Thyroid gland (tissue), 4 donors: ENCODE measurements at regions not wholly inside any gene's neighbourhood (a gene's known extent, or its start where the extent isn't known, plus 50 kb on each side); places are given as distances from the start of the nearest gene placed in this dataset.

ENCODE experiments used
- POLR2A ChIP-seq, 2 donors: fragments of 450-650 bp; IDR thresholded peaks; one replicate each; pipeline ENCODE4 v1.6.1; 2017; ENCODE audit warnings: antibody characterized with exemption in 2 of 2, mild to moderate bottlenecking in 2 of 2, moderate library complexity in 1 of 2
- TF ChIP-seq, protein P1 (sequence below), 6 experiments: fragments of 200-600 bp in 3 of 6; fragments of 450-650 bp in 3 of 6; sonication (generic) in 3 of 6; IDR thresholded peaks; one replicate each; pipeline ENCODE4 v1.5.1; 2016 to 2019; ENCODE audit warnings: antibody characterized with exemption in 6 of 6, mild to moderate bottlenecking in 2 of 6, inconsistent platforms in 1 of 6, moderate library complexity in 1 of 6

DNA sequence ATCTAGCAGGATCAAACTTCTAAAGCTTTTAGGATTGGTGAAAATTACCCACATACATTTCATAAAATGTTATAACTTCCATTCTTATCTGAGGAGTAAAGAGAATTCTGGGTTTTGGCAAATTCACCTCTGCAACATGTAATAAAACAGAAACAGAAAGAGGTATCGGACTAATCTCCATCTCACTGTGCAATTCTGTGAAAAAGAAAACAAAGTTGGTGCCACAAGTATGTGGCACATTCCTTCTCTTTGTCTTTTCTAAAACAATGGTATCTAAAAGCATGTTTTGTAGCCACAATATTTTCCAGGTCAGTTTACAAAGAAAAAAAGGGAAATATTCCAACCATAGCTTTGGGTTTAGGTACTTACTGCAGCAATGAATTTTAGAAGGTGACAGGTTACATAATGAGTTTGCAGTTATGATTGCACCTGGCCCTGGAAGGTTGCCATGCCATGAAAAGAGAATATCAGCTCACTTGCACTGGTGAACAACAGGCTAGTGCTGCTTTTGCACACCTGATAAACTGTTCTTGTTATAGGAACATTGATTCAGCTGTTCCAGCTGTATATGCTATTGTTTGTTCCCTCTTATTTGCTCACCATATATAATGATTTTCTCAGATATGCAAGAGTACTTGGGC, 491.3 kb upstream of the MEF2C start:
- TF ChIP-seq, protein P1, sequence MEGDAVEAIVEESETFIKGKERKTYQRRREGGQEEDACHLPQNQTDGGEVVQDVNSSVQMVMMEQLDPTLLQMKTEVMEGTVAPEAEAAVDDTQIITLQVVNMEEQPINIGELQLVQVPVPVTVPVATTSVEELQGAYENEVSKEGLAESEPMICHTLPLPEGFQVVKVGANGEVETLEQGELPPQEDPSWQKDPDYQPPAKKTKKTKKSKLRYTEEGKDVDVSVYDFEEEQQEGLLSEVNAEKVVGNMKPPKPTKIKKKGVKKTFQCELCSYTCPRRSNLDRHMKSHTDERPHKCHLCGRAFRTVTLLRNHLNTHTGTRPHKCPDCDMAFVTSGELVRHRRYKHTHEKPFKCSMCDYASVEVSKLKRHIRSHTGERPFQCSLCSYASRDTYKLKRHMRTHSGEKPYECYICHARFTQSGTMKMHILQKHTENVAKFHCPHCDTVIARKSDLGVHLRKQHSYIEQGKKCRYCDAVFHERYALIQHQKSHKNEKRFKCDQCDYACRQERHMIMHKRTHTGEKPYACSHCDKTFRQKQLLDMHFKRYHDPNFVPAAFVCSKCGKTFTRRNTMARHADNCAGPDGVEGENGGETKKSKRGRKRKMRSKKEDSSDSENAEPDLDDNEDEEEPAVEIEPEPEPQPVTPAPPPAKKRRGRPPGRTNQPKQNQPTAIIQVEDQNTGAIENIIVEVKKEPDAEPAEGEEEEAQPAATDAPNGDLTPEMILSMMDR (IDR thresholded peaks at IDR 0.05), result no peak
- no peak for TF ChIP-seq POLR2A (IDR thresholded peaks at IDR 0.05)
